ENCODE measurements at regions not wholly inside any gene's neighbourhood (a gene's known extent, or its start where the extent isn't known, plus 50 kb on each side); places are given as distances from the start of the nearest gene placed in this dataset.
"Not testable (repeated sequence)": the region's sequence is repeated elsewhere in the genome, so short reads cannot be mapped to it uniquely, and the experiment has no call there.

- H3K4me3 ChIP-seq (ENCODE audit: low read depth, poor library complexity, severe bottlenecking), result no peak overlapping the region
- no peak for TF ChIP-seq CTCF (IDR thresholded peaks at IDR 0.05)
- no peak for TF ChIP-seq POLR2A (IDR thresholded peaks at IDR 0.05)
- intact Hi-C loops (cut with DNase I; ENCODE audit: low total_unique reads), result no loop called here
- no peak for DNase-seq (ENCODE audit: low spot score in 2 of 2)
Observed at GRCh38 chr6:19715167-19715551, 122.0 kb upstream of the ID4 start.

GRCh38 chr6:19719691-19720128 is 117.5 kb upstream of the ID4 start:
- intact Hi-C loops (cut with DNase I; ENCODE audit: low total_unique reads), result no loop called here

GRCh38 chr6:19721766-19722377 is 115.3 kb upstream of the ID4 start:
- TF ChIP-seq CTCF (IDR thresholded peaks at IDR 0.05), result no peak
- no peak for TF ChIP-seq POLR2A (IDR thresholded peaks at IDR 0.05)
- intact Hi-C loops (cut with DNase I; ENCODE audit: low total_unique reads), result no loop called here
- H3K4me3 ChIP-seq (ENCODE audit: low read depth, poor library complexity, severe bottlenecking), result no peak overlapping the region
- WGBS, 2 donors, result 77 to 78% methylated on average over 11 of the region's 11 CpGs
- no peak for DNase-seq (ENCODE audit: low spot score in 2 of 2)

More at GRCh38 chr6:19719691-19720128, 117.5 kb upstream of the ID4 start:
- WGBS, 2 donors, result 29 to 50% methylated on average over 11 of the region's 11 CpGs
- TF ChIP-seq CTCF (IDR thresholded peaks at IDR 0.05) (no peak), POLR2A (IDR thresholded peaks at IDR 0.05) (no peak)
- no peak overlapping the region for H3K4me3 ChIP-seq (ENCODE audit: low read depth, poor library complexity, severe bottlenecking)
- no peak for DNase-seq (ENCODE audit: low spot score in 2 of 2)

GRCh38 chr6:19722999-19723398 is 114.2 kb upstream of the ID4 start:
- WGBS, 2 donors, result 84% methylated on average over 6 of the region's 6 CpGs
- no peak for TF ChIP-seq POLR2A (IDR thresholded peaks at IDR 0.05)
- no peak for TF ChIP-seq CTCF (IDR thresholded peaks at IDR 0.05)
- no peak for DNase-seq (ENCODE audit: low spot score in 2 of 2)
- no peak overlapping the region for H3K4me3 ChIP-seq (ENCODE audit: low read depth, poor library complexity, severe bottlenecking)
- intact Hi-C loops (cut with DNase I; ENCODE audit: low total_unique reads), result no loop called here

GRCh38 chr6:19723545-19723944 is 113.6 kb upstream of the ID4 start:
- H3K4me3 ChIP-seq (ENCODE audit: low read depth, poor library complexity, severe bottlenecking), result no peak overlapping the region
- intact Hi-C loops (cut with DNase I; ENCODE audit: low total_unique reads), result no loop called here
- TF ChIP-seq POLR2A (IDR thresholded peaks at IDR 0.05), result no peak
- TF ChIP-seq CTCF (IDR thresholded peaks at IDR 0.05), result no peak
- no peak for DNase-seq (ENCODE audit: low spot score in 2 of 2)

- intact Hi-C loops (cut with DNase I; ENCODE audit: low total_unique reads); DNase-seq (ENCODE audit: low spot score in 2 of 2); H3K4me3 ChIP-seq (ENCODE audit: low read depth, poor library complexity, severe bottlenecking): not testable (repeated sequence)
Observed at GRCh38 chr6:19725436-19725835, 111.7 kb upstream of the ID4 start.

Data from lower leg skin (tissue), 4 donors.